Astrocyte of the spinal cord (primary cell): ENCODE measurements at regions not wholly inside any gene's neighbourhood (a gene's known extent, or its start where the extent isn't known, plus 50 kb on each side); places are given as distances from the start of the nearest gene placed in this dataset.

Experiments
- DNase-seq: peaks from one replicate; pipeline ENCODE4 v3.0.0; 2011; ENCODE audit warnings: low read depth, low spot score
- H3K4me3 ChIP-seq: 2 replicates; pipeline ENCODE4 v1.5.1; 2011; ENCODE audit warnings: low read depth, mild to moderate bottlenecking, low read length, moderate library complexity
- CTCF ChIP-seq: IDR thresholded peaks from 2 replicates; pipeline ENCODE4 v1.5.1; 2012; ENCODE audit warnings: low read depth, mild to moderate bottlenecking, low read length, inconsistent platforms
- in situ Hi-C: cut with HindIII; loops from 2 replicates; pipeline ENCODE4 v1.10.0; 2017; ENCODE audit warnings: low sequenced_read_pairs

DNA sequence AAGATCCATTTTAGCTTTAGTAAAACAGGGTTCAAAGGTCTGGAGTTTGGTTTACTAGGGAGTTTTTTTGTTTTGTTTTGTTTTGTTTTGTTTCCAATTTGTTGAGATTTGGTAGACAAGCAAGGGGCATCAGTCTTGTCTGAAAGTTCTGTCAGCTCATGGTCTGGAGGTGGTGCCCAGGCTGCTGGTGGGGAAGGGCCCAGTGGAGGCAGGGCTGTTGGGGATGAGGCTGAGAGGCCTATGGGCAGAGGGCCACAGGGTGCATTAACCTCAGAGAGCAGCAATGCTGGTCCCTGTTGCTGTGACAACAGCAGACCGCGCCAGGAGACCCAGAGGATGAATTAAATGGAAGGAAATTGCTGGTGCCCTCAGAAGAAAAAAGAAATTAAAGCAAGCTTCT, 174.5 kb downstream of the FGF1 start:
- in situ Hi-C loops: no loop called here
- no peak overlapping the region for H3K4me3 ChIP-seq
- TF ChIP-seq CTCF: no peak
- DNase-seq: no peak

- H3K4me3 ChIP-seq: no peak overlapping the region
- no peak for TF ChIP-seq CTCF
- in situ Hi-C loops: no loop called here
- no peak for DNase-seq
Observed at GRCh38 chr5:142509026-142509425, 176.9 kb downstream of the FGF1 start.

DNA sequence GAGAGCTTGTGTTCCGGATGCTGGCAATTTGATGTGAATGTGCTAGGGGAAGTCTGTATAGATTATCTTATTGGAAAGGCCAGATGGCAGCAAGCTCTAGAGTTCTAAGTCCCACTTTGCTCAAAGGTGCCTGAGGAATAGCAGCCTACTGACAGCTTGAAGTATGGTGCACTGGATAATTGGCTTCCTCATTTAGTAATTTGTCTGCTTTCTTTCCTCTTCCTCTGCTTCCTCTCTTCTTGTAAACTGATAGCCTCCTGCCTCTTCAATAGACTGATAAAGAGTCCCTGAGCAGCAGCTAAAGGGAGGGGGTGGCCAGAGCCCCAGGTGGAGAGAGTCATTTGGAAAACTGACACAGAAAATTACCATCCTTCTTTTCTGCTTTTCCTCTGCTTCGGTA, 177.3 kb downstream of the FGF1 start:
- TF ChIP-seq CTCF: no peak
- in situ Hi-C loops: no loop called here
- DNase-seq: no peak
- H3K4me3 ChIP-seq: no peak overlapping the region

DNA sequence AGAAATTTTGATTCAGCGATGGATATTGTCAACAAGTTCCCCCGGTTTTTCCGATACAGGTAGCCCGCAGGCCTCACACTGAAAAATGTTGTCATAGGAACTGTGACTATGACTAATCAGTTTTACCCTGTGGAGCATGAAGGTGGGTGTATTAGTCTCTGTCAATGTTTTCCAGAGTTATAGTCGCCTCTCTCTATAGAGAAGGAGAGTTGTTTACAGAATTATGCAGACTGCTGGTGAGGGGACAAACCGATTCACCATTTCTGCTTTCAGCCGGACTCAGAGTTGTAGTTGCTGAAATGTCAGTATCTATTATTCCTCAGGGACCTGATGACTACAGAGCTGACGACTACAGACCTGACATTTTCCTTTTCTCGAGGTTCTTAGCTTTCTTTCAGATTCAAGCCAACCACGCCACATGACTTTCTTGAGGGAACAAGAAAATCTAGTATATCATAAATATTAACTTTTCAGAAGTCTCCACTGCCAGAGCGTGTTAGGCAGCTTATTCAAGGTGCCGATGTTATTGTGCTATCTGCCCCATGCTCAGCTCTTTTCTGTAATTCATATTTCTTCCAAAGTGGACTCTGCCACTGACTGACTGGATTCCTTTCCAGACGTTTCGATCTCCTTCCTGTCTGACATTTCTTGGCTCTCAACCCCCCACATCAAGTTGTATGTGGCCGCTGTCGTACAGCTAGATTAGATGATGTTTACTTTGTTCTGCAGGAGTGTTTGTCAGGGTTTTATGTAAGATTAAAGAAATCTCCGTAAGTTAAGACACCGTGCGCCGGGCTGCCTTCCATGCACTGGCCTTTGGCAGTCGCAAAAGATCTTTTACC, 178.1 kb downstream of the FGF1 start:
- no peak for DNase-seq
- TF ChIP-seq CTCF: no peak
- H3K4me3 ChIP-seq: no peak overlapping the region

DNA sequence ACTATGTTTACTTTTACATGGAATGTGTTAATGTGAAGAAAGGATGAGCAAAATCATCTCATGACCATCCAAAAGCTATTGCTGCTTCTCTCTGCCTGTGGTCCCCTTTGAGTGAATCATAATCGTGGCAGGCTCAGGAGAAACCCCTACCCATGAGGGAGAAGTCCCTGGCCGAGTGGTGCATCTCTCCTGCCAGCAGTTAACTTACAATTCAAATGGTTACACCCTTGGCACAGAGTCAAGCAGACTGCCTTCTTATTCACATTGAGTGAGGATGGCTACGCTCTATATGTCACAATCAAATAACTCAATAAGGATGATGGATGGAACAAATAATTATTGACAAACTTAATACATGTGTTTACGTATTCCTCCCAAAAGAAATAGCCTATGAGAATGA, 179.1 kb downstream of the FGF1 start:
- no peak overlapping the region for H3K4me3 ChIP-seq
- DNase-seq: no peak
- in situ Hi-C loops: no loop called here
- no peak for TF ChIP-seq CTCF

More for the DNA sequence above, 178.1 kb downstream of the FGF1 start:
- in situ Hi-C loops: no loop called here

- in situ Hi-C loops: no loop called here
- peak; percentile 45 for DNase-seq
- TF ChIP-seq CTCF: no peak
- H3K4me3 ChIP-seq: no peak overlapping the region
Observed at GRCh38 chr5:142506046-142506445, 179.8 kb downstream of the FGF1 start.
